ENCODE measurements at regions not wholly inside any gene's neighbourhood (a gene's known extent, or its start where the extent isn't known, plus 50 kb on each side); places are given as distances from the start of the nearest gene placed in this dataset.
"Not testable (repeated sequence)": the region's sequence is repeated elsewhere in the genome, so short reads cannot be mapped to it uniquely, and the experiment has no call there.

DNA sequence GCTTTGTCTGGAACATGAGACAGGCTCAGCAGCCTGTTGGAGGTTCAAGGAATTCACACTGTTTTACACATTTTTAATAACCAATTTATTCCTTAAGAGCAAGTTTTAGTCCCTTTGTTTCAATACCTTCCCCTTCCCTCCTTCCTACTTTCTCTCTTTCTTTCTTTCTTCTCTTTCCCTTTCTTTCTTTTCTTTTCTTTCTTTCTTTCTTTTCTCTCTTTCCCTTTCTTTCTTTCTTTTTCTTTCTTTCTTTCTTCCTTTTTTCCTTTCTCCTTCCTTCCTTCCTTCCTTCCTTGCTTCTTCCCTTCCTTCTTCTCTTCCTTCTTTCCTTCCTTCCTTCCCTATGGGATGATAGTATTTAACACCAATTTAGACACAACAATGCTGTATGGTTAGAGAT, 164.2 kb downstream of the CENPF start:
- ChIA-PET CTCF (interaction anchor here (0.6 kb wide), 1 partner anchor 66 kb away, joined by 3 read pairs; no protein-coding TSS in a partner anchor), POLR2A (no interaction called here)
- TF ChIP-seq, protein P1, sequence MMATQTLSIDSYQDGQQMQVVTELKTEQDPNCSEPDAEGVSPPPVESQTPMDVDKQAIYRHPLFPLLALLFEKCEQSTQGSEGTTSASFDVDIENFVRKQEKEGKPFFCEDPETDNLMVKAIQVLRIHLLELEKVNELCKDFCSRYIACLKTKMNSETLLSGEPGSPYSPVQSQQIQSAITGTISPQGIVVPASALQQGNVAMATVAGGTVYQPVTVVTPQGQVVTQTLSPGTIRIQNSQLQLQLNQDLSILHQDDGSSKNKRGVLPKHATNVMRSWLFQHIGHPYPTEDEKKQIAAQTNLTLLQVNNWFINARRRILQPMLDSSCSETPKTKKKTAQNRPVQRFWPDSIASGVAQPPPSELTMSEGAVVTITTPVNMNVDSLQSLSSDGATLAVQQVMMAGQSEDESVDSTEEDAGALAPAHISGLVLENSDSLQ (IDR thresholded peaks at IDR 0.05): no peak
- TF ChIP-seq ARNT (IDR thresholded peaks at IDR 0.05) (no peak), ELF4 (IDR thresholded peaks at IDR 0.05) (no peak), FOXK2 (IDR thresholded peaks at IDR 0.05) (no peak), BHLHE40 (IDR thresholded peaks at IDR 0.05; ENCODE audit: borderline replicate concordance) (no peak), HDGF (IDR thresholded peaks at IDR 0.05; ENCODE audit: borderline replicate concordance) (no peak), L3MBTL2 (conservative IDR thresholded peaks at IDR 0.05) (no peak), FOXA1 (IDR thresholded peaks at IDR 0.05) (no peak), SUZ12 (IDR thresholded peaks at IDR 0.05) (no peak), LEF1 (IDR thresholded peaks at IDR 0.05; ENCODE audit: borderline replicate concordance) (no peak), ZNF384 (IDR thresholded peaks at IDR 0.05) (no peak), SP1 (IDR thresholded peaks at IDR 0.05) (no peak), NFRKB (IDR thresholded peaks at IDR 0.05) (no peak), FOXM1 (IDR thresholded peaks at IDR 0.05; ENCODE audit: borderline replicate concordance) (no peak), CTBP1 (IDR thresholded peaks at IDR 0.05; ENCODE audit: borderline replicate concordance) (no peak), TARDBP (IDR thresholded peaks at IDR 0.05) (no peak)
- DNase-seq (ENCODE audit: extremely low spot score): no peak

DNA sequence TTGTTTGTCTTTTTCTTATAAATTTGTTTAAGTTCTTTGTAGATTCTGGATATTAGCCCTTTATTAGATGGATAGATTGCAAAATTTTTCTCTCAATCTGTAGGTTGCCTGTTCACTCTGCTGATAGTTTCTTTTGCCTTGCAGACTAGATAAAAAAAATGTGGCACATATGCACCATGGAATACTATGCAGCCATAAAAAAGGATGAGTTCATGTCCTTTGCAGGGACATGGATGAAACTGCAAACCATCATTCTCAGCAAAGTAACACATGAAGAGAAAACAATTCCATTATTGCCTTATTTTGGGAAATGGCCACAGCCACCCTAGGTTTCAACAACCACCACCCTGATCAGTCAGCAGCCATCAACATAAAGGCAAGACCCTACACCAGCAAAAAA, 166.7 kb downstream of the CENPF start:
- DNase-seq (ENCODE audit: extremely low spot score); POLR2A ChIA-PET; CTCF ChIA-PET: not testable (repeated sequence)

DNA sequence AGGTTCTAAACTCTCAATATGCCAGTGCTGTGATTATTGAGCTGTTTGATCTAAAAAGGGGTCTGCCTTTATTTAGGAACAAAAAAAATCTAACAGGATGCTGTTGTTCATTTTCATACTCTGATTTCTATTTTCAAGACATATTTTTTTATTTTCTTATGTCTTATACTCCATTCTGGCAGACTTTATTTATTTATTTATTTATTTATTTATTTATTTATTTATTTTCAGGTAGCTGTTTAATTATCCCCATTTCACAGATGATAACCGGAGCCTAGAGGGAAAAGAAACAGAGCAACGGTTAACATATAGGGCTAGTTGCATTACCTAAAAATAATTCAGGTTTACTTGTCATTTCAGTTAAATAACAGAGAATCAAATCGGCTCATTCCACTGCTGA, 174.4 kb downstream of the CENPF start:
- no peak for DNase-seq (ENCODE audit: extremely low spot score)
- CTCF ChIA-PET: no interaction called here

DNA sequence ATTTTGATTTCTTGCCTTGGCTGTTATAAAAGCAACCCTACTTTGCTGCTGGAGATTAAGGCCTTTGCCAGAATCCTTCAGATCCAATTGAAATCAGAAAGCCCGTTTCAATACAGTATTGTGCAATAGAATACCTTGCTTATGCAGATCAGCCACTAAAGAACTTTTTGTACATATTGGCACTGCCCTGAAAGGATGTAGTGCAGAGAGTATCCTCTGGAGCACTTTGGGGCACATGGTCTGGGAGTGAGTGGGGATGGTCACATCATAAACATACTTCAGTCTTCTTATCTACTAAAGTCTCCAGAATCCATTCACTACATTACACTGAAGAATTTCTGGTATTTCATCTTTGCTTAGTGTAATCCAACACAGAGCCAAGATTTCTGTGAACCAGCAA, 189.0 kb downstream of the CENPF start:
- TF ChIP-seq FOXA1 (IDR thresholded peaks at IDR 0.05) (no peak), ZNF384 (IDR thresholded peaks at IDR 0.05) (no peak), BHLHE40 (IDR thresholded peaks at IDR 0.05; ENCODE audit: borderline replicate concordance) (no peak), HDGF (IDR thresholded peaks at IDR 0.05; ENCODE audit: borderline replicate concordance) (no peak)
- DNase-seq (ENCODE audit: extremely low spot score): no peak
- ChIA-PET POLR2A (no interaction called here), CTCF (no interaction called here)

More for the DNA sequence above, 174.4 kb downstream of the CENPF start:
- TF ChIP-seq NFRKB (IDR thresholded peaks at IDR 0.05) (no peak), FOXM1 (IDR thresholded peaks at IDR 0.05; ENCODE audit: borderline replicate concordance) (no peak), L3MBTL2 (conservative IDR thresholded peaks at IDR 0.05) (no peak), LEF1 (IDR thresholded peaks at IDR 0.05; ENCODE audit: borderline replicate concordance) (no peak), FOXK2 (IDR thresholded peaks at IDR 0.05) (no peak), TARDBP (IDR thresholded peaks at IDR 0.05) (no peak), ZNF384 (IDR thresholded peaks at IDR 0.05) (no peak), SP1 (IDR thresholded peaks at IDR 0.05) (no peak), ARNT (IDR thresholded peaks at IDR 0.05) (no peak)
- TF ChIP-seq, protein P1 (IDR thresholded peaks at IDR 0.05): no peak
- POLR2A ChIA-PET: no interaction called here

DNA sequence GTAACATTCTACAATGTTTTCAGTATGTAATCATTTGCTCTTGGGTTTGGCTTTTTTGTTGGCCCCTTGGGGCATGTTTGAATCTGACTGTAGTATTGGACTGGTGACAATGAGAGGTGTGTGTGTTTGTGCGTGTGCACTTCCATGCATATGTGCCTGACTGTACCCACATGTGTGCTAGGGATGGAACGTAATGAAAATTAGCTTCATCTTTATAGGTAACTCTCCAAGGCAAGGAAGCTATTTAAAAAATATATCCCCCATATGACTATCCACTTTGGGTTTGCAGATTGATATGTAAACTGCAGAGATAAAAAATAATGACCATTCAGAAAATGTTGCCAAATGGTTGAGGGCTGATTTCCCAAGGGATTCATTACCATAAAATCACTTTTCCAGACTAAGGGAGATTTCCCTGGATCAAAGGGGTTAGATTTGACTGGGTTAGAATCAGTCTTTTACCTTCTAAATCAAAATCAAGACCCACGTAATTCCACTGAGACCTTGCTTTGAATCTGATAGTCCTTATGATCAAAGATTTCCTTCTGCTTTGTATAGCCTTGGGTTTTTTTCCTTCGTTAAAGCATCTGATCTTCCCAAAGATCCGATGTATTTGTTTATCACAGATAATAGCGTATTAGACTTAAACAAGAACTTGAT, 189.7 kb downstream of the CENPF start:
- ChIA-PET CTCF (no interaction called here), POLR2A (no interaction called here)
- TF ChIP-seq, protein P1 (IDR thresholded peaks at IDR 0.05): no peak
- TF ChIP-seq FOXA1 (IDR thresholded peaks at IDR 0.05) (no peak), NFRKB (IDR thresholded peaks at IDR 0.05) (no peak), ZNF384 (IDR thresholded peaks at IDR 0.05) (no peak), LEF1 (IDR thresholded peaks at IDR 0.05; ENCODE audit: borderline replicate concordance) (no peak), TARDBP (IDR thresholded peaks at IDR 0.05) (no peak), SP1 (IDR thresholded peaks at IDR 0.05) (no peak), FOXM1 (IDR thresholded peaks at IDR 0.05; ENCODE audit: borderline replicate concordance) (no peak), FOXK2 (IDR thresholded peaks at IDR 0.05) (no peak), ELF4 (IDR thresholded peaks at IDR 0.05) (no peak), ARNT (IDR thresholded peaks at IDR 0.05) (no peak), HDGF (IDR thresholded peaks at IDR 0.05; ENCODE audit: borderline replicate concordance) (no peak)
- no peak for DNase-seq (ENCODE audit: extremely low spot score)

DNA sequence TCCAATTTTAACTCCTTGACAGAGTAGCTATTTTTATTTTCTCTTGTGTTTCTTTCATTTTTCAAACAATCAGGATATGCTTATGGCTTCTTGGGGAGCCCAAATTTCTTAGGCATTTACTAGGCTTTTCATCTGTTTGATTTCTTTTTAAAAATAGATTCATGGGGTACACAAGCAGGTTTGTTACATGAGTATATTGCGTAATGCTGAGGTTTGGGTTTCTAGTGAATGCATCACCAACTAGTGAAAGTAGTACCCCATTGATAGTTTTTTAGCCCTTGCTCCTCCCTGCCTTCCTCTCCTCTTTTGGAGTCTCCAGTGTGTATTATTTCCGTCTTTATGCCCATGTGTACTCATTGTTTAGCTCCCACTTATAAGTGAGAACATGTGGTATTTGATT, 190.7 kb downstream of the CENPF start:
- TF ChIP-seq FOXM1 (IDR thresholded peaks at IDR 0.05; ENCODE audit: borderline replicate concordance): no peak
- TF ChIP-seq HDGF (IDR thresholded peaks at IDR 0.05; ENCODE audit: borderline replicate concordance): no peak
- TF ChIP-seq FOXA1 (IDR thresholded peaks at IDR 0.05): no peak
- TF ChIP-seq NFRKB (IDR thresholded peaks at IDR 0.05): no peak
- TF ChIP-seq ARNT (IDR thresholded peaks at IDR 0.05): no peak
- no peak for TF ChIP-seq TARDBP (IDR thresholded peaks at IDR 0.05)
- TF ChIP-seq, protein P1 (IDR thresholded peaks at IDR 0.05): no peak
- CTCF ChIA-PET: no interaction called here
- POLR2A ChIA-PET: no interaction called here
- DNase-seq (ENCODE audit: extremely low spot score): no peak
